Stimulated activated CD4-positive, alpha-beta T cell treated with anti-CD3 and anti-CD28 coated beads, Interleukin-15, amount 100 ng/mL, for 24 hours (primary cell): ENCODE measurements at regions not wholly inside any gene's neighbourhood (a gene's known extent, or its start where the extent isn't known, plus 50 kb on each side); places are given as distances from the start of the nearest gene placed in this dataset.

Experiments
- DNase-seq: peaks from one replicate; pipeline ENCODE4 v3.0.0-alpha.2; 2020

GRCh38 chr5:2282893-2283292, 400.2 kb upstream of the IRX4 start:
- DNase-seq = no peak

GRCh38 chr5:2282034-2282690, 399.4 kb upstream of the IRX4 start:
- no peak for DNase-seq

GRCh38 chr5:2281446-2281845, 398.7 kb upstream of the IRX4 start:
- DNase-seq = no peak

- no peak for DNase-seq
Observed at GRCh38 chr5:2280318-2280717, 397.6 kb upstream of the IRX4 start.

- DNase-seq = no peak
Observed at GRCh38 chr5:2278825-2279456, 396.2 kb upstream of the IRX4 start.

- DNase-seq = no peak
Observed at GRCh38 chr5:2277886-2278285, 395.2 kb upstream of the IRX4 start.

GRCh38 chr5:2276101-2276500, 393.4 kb upstream of the IRX4 start:
- no peak for DNase-seq

GRCh38 chr5:2272755-2273154, 390.0 kb upstream of the IRX4 start:
- no peak for DNase-seq

- no peak for DNase-seq
Observed at GRCh38 chr5:2272039-2272438, 389.3 kb upstream of the IRX4 start.

- no peak for DNase-seq
Observed at GRCh38 chr5:2271316-2271715, 388.6 kb upstream of the IRX4 start.

GRCh38 chr5:2270467-2270866, 387.7 kb upstream of the IRX4 start:
- no peak for DNase-seq

GRCh38 chr5:2269656-2270055, 386.9 kb upstream of the IRX4 start:
- no peak for DNase-seq

GRCh38 chr5:2267991-2268390, 385.3 kb upstream of the IRX4 start:
- no peak for DNase-seq

GRCh38 chr5:2266641-2267240, 384.0 kb upstream of the IRX4 start:
- DNase-seq = no peak

- DNase-seq = no peak
Observed at GRCh38 chr5:2265341-2265740, 382.6 kb upstream of the IRX4 start.

- no peak for DNase-seq
Observed at GRCh38 chr5:2263763-2264162, 381.0 kb upstream of the IRX4 start.

- DNase-seq = no peak
Observed at GRCh38 chr5:2262620-2263019, 379.9 kb upstream of the IRX4 start.

- no peak for DNase-seq
Observed at GRCh38 chr5:2261004-2261703, 378.4 kb upstream of the IRX4 start.

GRCh38 chr5:2260211-2261003, 377.7 kb upstream of the IRX4 start:
- DNase-seq = no peak

- no peak for DNase-seq
Observed at GRCh38 chr5:2259494-2260107, 376.9 kb upstream of the IRX4 start.

- no peak for DNase-seq
Observed at GRCh38 chr5:2258861-2259260, 376.1 kb upstream of the IRX4 start.
